Astrocyte (in vitro differentiated cells and primary cell): ENCODE measurements at regions not wholly inside any gene's neighbourhood (a gene's known extent, or its start where the extent isn't known, plus 50 kb on each side); places are given as distances from the start of the nearest gene placed in this dataset.

Experiments
- EZH2 ChIP-seq: IDR thresholded peaks from 2 replicates; pipeline ENCODE4 v1.6.1; 2012; ENCODE audit warnings: mild to moderate bottlenecking, low read length, inconsistent platforms; ENCODE audit not compliant: insufficient read depth
- TF ChIP-seq, protein P1 (sequence below): IDR thresholded peaks from 2 replicates; pipeline ENCODE4 v1.5.1; 2011; ENCODE audit warnings: low read depth, mild to moderate bottlenecking, inconsistent platforms, low read length, moderate library complexity; ENCODE audit not compliant: insufficient read depth

DNA sequence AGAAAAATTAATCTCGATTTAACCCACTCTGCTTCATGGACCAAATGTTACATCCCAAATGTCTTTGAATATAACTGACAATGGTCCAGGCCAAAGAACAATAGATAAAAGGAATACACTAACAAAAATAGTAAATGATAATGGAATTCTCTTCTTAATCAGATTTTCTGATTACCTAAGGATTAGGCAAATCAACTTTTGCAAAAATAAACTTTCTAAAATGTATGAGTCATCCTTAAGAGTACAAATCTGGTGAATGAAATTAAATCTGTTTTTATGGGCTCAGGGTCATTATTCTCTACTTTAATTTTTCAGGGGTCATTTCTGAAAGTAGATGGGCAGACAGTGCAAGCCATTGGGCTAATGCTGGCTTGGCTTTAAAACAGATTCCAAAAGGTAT lies 102.1 kb upstream of the FAM13C start:
- TF ChIP-seq EZH2: no peak
- TF ChIP-seq, protein P1, sequence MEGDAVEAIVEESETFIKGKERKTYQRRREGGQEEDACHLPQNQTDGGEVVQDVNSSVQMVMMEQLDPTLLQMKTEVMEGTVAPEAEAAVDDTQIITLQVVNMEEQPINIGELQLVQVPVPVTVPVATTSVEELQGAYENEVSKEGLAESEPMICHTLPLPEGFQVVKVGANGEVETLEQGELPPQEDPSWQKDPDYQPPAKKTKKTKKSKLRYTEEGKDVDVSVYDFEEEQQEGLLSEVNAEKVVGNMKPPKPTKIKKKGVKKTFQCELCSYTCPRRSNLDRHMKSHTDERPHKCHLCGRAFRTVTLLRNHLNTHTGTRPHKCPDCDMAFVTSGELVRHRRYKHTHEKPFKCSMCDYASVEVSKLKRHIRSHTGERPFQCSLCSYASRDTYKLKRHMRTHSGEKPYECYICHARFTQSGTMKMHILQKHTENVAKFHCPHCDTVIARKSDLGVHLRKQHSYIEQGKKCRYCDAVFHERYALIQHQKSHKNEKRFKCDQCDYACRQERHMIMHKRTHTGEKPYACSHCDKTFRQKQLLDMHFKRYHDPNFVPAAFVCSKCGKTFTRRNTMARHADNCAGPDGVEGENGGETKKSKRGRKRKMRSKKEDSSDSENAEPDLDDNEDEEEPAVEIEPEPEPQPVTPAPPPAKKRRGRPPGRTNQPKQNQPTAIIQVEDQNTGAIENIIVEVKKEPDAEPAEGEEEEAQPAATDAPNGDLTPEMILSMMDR: no peak
